Gastroesophageal sphincter (tissue), 3 donors: ENCODE measurements at regions not wholly inside any gene's neighbourhood (a gene's known extent, or its start where the extent isn't known, plus 50 kb on each side); places are given as distances from the start of the nearest gene placed in this dataset.

Experiments used
- POLR2A ChIP-seq, 2 donors: fragments of 450-650 bp; IDR thresholded peaks; one replicate each; pipeline ENCODE4 v1.6.1; 2017; ENCODE audit warnings: antibody characterized with exemption in 2 of 2, mild to moderate bottlenecking in 2 of 2, moderate library complexity in 1 of 2
- TF ChIP-seq, protein P1 (sequence below), 4 experiments: fragments of 200-600 bp in 2 of 4; fragments of 450-650 bp in 2 of 4; sonication (generic) in 1 of 4; IDR thresholded peaks; one replicate each; pipeline ENCODE4 v1.5.1; 2017 to 2019; ENCODE audit warnings: antibody characterized with exemption in 4 of 4, mild to moderate bottlenecking in 2 of 4, moderate library complexity in 2 of 4

DNA sequence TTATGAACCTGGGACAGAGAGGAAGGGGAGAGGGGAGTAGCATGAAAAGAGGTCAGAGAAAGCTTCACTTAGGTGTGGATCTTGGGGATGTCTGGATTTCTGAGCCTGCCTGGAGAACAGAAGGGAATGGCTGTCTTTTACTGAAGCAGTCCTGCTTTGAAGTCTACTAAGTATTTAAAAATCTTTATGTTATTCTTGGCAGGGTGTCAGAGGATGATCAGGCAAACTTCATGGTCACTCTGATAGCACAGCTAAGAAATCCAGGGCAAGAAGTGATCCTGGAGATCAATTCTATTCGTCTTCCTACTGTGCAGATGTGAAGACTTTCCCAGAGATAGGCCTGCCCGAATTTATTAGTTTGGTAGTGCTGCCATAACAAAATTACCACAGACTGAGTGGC is 464.4 kb upstream of the BOD1L1 start:
- TF ChIP-seq, protein P1, sequence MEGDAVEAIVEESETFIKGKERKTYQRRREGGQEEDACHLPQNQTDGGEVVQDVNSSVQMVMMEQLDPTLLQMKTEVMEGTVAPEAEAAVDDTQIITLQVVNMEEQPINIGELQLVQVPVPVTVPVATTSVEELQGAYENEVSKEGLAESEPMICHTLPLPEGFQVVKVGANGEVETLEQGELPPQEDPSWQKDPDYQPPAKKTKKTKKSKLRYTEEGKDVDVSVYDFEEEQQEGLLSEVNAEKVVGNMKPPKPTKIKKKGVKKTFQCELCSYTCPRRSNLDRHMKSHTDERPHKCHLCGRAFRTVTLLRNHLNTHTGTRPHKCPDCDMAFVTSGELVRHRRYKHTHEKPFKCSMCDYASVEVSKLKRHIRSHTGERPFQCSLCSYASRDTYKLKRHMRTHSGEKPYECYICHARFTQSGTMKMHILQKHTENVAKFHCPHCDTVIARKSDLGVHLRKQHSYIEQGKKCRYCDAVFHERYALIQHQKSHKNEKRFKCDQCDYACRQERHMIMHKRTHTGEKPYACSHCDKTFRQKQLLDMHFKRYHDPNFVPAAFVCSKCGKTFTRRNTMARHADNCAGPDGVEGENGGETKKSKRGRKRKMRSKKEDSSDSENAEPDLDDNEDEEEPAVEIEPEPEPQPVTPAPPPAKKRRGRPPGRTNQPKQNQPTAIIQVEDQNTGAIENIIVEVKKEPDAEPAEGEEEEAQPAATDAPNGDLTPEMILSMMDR (IDR thresholded peaks at IDR 0.05): no peak
- TF ChIP-seq POLR2A (IDR thresholded peaks at IDR 0.05): no peak
